ENCODE measurements at regions not wholly inside any gene's neighbourhood (a gene's known extent, or its start where the extent isn't known, plus 50 kb on each side); places are given as distances from the start of the nearest gene placed in this dataset.
A peak's percentile ranks its signal among the peaks of the same experiment; 100 is the strongest.

GRCh38 chr19:14318873-14319272 is 62.4 kb upstream of the ADGRE5 start:
- Mint-ChIP-seq H3K27ac (ENCODE audit: unreplicated experiment) (no peak overlapping the region), H3K27me3 (ENCODE audit: low read depth) (no peaks in the 10 kb centered on the region), H3K4me1 (no peaks in the 10 kb centered on the region), H3K4me3 (no peak overlapping the region), H3K36me3 (ENCODE audit: low read depth) (no peaks in the 10 kb centered on the region), H3K9me3 (no peaks in the 10 kb centered on the region)
- peak; percentile 16 for DNase-seq (ENCODE audit: low read depth, low spot score)
- TF ChIP-seq CTCF (conservative IDR thresholded peaks at IDR 0.05) = no peak

GRCh38 chr19:14317157-14317556 is 64.1 kb upstream of the ADGRE5 start:
- H3K4me1 Mint-ChIP-seq = no peaks in the 10 kb centered on the region
- TF ChIP-seq CTCF (conservative IDR thresholded peaks at IDR 0.05) = no peak
- no peaks in the 10 kb centered on the region for H3K9me3 Mint-ChIP-seq
- no peak for DNase-seq (ENCODE audit: low read depth, low spot score)
- H3K4me3 Mint-ChIP-seq = no peak overlapping the region
- H3K36me3 Mint-ChIP-seq (ENCODE audit: low read depth) = no peaks in the 10 kb centered on the region
- H3K27me3 Mint-ChIP-seq (ENCODE audit: low read depth) = no peaks in the 10 kb centered on the region
- H3K27ac Mint-ChIP-seq (ENCODE audit: unreplicated experiment) = no peak overlapping the region

- no peaks in the 10 kb centered on the region for H3K27me3 Mint-ChIP-seq (ENCODE audit: low read depth)
- H3K4me1 Mint-ChIP-seq = no peaks in the 10 kb centered on the region
- H3K27ac Mint-ChIP-seq (ENCODE audit: unreplicated experiment) = no peak overlapping the region
- no peaks in the 10 kb centered on the region for H3K9me3 Mint-ChIP-seq
- no peaks in the 10 kb centered on the region for H3K36me3 Mint-ChIP-seq (ENCODE audit: low read depth)
- TF ChIP-seq CTCF (conservative IDR thresholded peaks at IDR 0.05) = no peak
- DNase-seq (ENCODE audit: low read depth, low spot score) = no peak
- H3K4me3 Mint-ChIP-seq = no peak overlapping the region
These were observed 65.8 kb upstream of the ADGRE5 start for GRCh38 chr19:14315433-14315832.

- H3K4me3 Mint-ChIP-seq = no peak overlapping the region
- no peaks in the 10 kb centered on the region for H3K36me3 Mint-ChIP-seq (ENCODE audit: low read depth)
- H3K27ac Mint-ChIP-seq (ENCODE audit: unreplicated experiment) = peak overlapping the region; percentile 47
- H3K27me3 Mint-ChIP-seq (ENCODE audit: low read depth) = no peaks in the 10 kb centered on the region
- H3K4me1 Mint-ChIP-seq = no peaks in the 10 kb centered on the region
- no peaks in the 10 kb centered on the region for H3K9me3 Mint-ChIP-seq
- TF ChIP-seq CTCF (conservative IDR thresholded peaks at IDR 0.05) = no peak
- no peak for DNase-seq (ENCODE audit: low read depth, low spot score)
These were observed 71.2 kb upstream of the ADGRE5 start for GRCh38 chr19:14310055-14310454.

- H3K4me3 Mint-ChIP-seq = no peak overlapping the region
- no peak for TF ChIP-seq CTCF (conservative IDR thresholded peaks at IDR 0.05)
- no peaks in the 10 kb centered on the region for H3K36me3 Mint-ChIP-seq (ENCODE audit: low read depth)
- no peak for DNase-seq (ENCODE audit: low read depth, low spot score)
- H3K9me3 Mint-ChIP-seq = no peaks in the 10 kb centered on the region
- no peaks in the 10 kb centered on the region for H3K4me1 Mint-ChIP-seq
- no peaks in the 10 kb centered on the region for H3K27me3 Mint-ChIP-seq (ENCODE audit: low read depth)
- H3K27ac Mint-ChIP-seq (ENCODE audit: unreplicated experiment) = no peak overlapping the region
These were observed 75.5 kb upstream of the ADGRE5 start for GRCh38 chr19:14305706-14306105.

- H3K27ac Mint-ChIP-seq (ENCODE audit: unreplicated experiment) = no peak overlapping the region
- no peaks in the 10 kb centered on the region for H3K9me3 Mint-ChIP-seq
- TF ChIP-seq CTCF (conservative IDR thresholded peaks at IDR 0.05) = no peak
These were observed 80.1 kb upstream of the ADGRE5 start for GRCh38 chr19:14301150-14301549.

More at GRCh38 chr19:14301150-14301549, 80.1 kb upstream of the ADGRE5 start:
- DNase-seq (ENCODE audit: low read depth, low spot score) = no peak
- H3K27me3 Mint-ChIP-seq (ENCODE audit: low read depth) = no peaks in the 10 kb centered on the region
- H3K4me3 Mint-ChIP-seq = no peak overlapping the region
- no peaks in the 10 kb centered on the region for H3K4me1 Mint-ChIP-seq
- H3K36me3 Mint-ChIP-seq (ENCODE audit: low read depth) = no peaks in the 10 kb centered on the region

Measured in neural crest cell (in vitro differentiated cells).